Mesenchymal stem cell (in vitro differentiated cells and primary cell): ENCODE measurements at regions not wholly inside any gene's neighbourhood (a gene's known extent, or its start where the extent isn't known, plus 50 kb on each side); places are given as distances from the start of the nearest gene placed in this dataset.

ENCODE experiments used
- DNase-seq: peaks from one replicate; pipeline ENCODE4 v3.0.0-alpha.2; 2013
- H2AFZ ChIP-seq: one replicate; pipeline ENCODE4 v1.6.1; 2013; ENCODE audit warnings: low read depth, mild to moderate bottlenecking, control low read depth, inconsistent platforms, low read length, moderate library complexity
- H2AK5ac ChIP-seq: 2 replicates; pipeline ENCODE4 v1.6.1; 2013; ENCODE audit warnings: low read length, moderate library complexity, mild to moderate bottlenecking, inconsistent platforms; ENCODE audit not compliant: severe bottlenecking
- H2BK120ac ChIP-seq: one replicate; pipeline ENCODE4 v1.6.1; 2013; ENCODE audit warnings: low read depth, mild to moderate bottlenecking, inconsistent platforms, low read length, moderate library complexity
- H2BK12ac ChIP-seq, 2 experiments: one replicate each; pipeline ENCODE4 v1.6.1; 2013; ENCODE audit warnings: inconsistent platforms in 2 of 2, low read length in 2 of 2, mild to moderate bottlenecking in 2 of 2, moderate library complexity in 2 of 2, control low read depth in 1 of 2
- H2BK15ac ChIP-seq: one replicate; pipeline ENCODE4 v1.6.1; 2013; ENCODE audit warnings: mild to moderate bottlenecking, low read depth, inconsistent platforms; ENCODE audit not compliant: poor library complexity, severe bottlenecking
- H2BK5ac ChIP-seq: 2 replicates; pipeline ENCODE4 v1.6.1; 2013; ENCODE audit warnings: low read depth, mild to moderate bottlenecking, low read length, control low read depth, inconsistent platforms; ENCODE audit not compliant: poor library complexity, severe bottlenecking
- H3K14ac ChIP-seq, 2 experiments: one replicate each; pipeline ENCODE4 v1.6.1; 2013; ENCODE audit warnings: inconsistent platforms in 2 of 2, low read length in 2 of 2, control low read depth in 1 of 2, mild to moderate bottlenecking in 1 of 2, moderate library complexity in 1 of 2
- H3K18ac ChIP-seq, 2 experiments: one replicate each; pipeline ENCODE4 v1.6.1; 2013; ENCODE audit warnings: inconsistent platforms in 2 of 2, low read length in 2 of 2, control low read depth in 1 of 2, low read depth in 1 of 2, mild to moderate bottlenecking in 1 of 2
- H3K23ac ChIP-seq, 2 experiments: one replicate each; pipeline ENCODE4 v1.6.1; 2013; ENCODE audit warnings: inconsistent platforms in 2 of 2, low read length in 2 of 2, mild to moderate bottlenecking in 2 of 2, moderate library complexity in 2 of 2, control low read depth in 1 of 2
- H3K27ac ChIP-seq: 2 replicates; pipeline ENCODE4 v1.5.1; 2013; ENCODE audit warnings: mild to moderate bottlenecking, moderate library complexity, low read length, control low read depth, inconsistent platforms; ENCODE audit not compliant: poor library complexity, severe bottlenecking
- H3K27me3 ChIP-seq, 2 experiments: 2 replicates each; pipeline versions ENCODE4 v1.6.1 to v1.7.0; 2013; ENCODE audit warnings: low read length in 2 of 2, mild to moderate bottlenecking in 2 of 2, moderate library complexity in 2 of 2, control low read depth in 1 of 2, inconsistent platforms in 1 of 2; ENCODE audit not compliant: control insufficient read depth in 1 of 2, insufficient read depth in 1 of 2
- H3K36me3 ChIP-seq, 2 experiments: 2 replicates each; pipeline versions ENCODE4 v1.6.1 to v1.7.0; 2013; ENCODE audit warnings: low read length in 2 of 2, control low read depth in 1 of 2, inconsistent platforms in 1 of 2, low read depth in 1 of 2, mild to moderate bottlenecking in 1 of 2; ENCODE audit not compliant: insufficient read depth in 2 of 2, control insufficient read depth in 1 of 2
- H3K4ac ChIP-seq, 2 experiments: one replicate each; pipeline ENCODE4 v1.6.1; 2013; ENCODE audit warnings: inconsistent platforms in 2 of 2, low read length in 2 of 2, mild to moderate bottlenecking in 2 of 2, moderate library complexity in 2 of 2, control low read depth in 1 of 2, low read depth in 1 of 2
- H3K4me1 ChIP-seq: 2 replicates; pipeline ENCODE4 v1.6.1; 2013; ENCODE audit warnings: low read depth, low read length, control low read depth; ENCODE audit not compliant: control insufficient read depth, insufficient read depth
- H3K4me2 ChIP-seq: 2 replicates; pipeline ENCODE4 v1.6.1; 2013; ENCODE audit warnings: low read length, mild to moderate bottlenecking, inconsistent platforms; ENCODE audit not compliant: poor library complexity, severe bottlenecking
- H3K4me3 ChIP-seq, 2 experiments: 2 replicates each; pipeline versions ENCODE4 v1.5.1 to v1.7.0; 2013; ENCODE audit warnings: low read length in 2 of 2, mild to moderate bottlenecking in 2 of 2, control low read depth in 1 of 2, low read depth in 1 of 2; ENCODE audit not compliant: insufficient read depth in 1 of 2
- H3K79me1 ChIP-seq: replicated peaks from 2 replicates; pipeline ENCODE4 v1.6.1; 2013; ENCODE audit warnings: mild to moderate bottlenecking, control low read depth, low read length, inconsistent platforms; ENCODE audit not compliant: poor library complexity, severe bottlenecking
- H3K9ac ChIP-seq: 2 replicates; pipeline ENCODE4 v1.7.0; 2013; ENCODE audit warnings: mild to moderate bottlenecking, low read length, moderate library complexity
- H3K9me3 ChIP-seq: 2 replicates; pipeline ENCODE4 v1.7.0; 2013; ENCODE audit warnings: mild to moderate bottlenecking, low read length; ENCODE audit not compliant: control insufficient read depth
- H4K8ac ChIP-seq: one replicate; pipeline ENCODE4 v1.6.1; 2013; ENCODE audit warnings: inconsistent platforms, mild to moderate bottlenecking, low read length, moderate library complexity
- H4K91ac ChIP-seq: one replicate; pipeline ENCODE4 v1.6.1; 2013; ENCODE audit warnings: mild to moderate bottlenecking, low read length, inconsistent platforms
- WGBS: methylation state at CpG from one replicate; pipeline ENCODE4 v1.1.7; 2013; ENCODE audit warnings: mixed read lengths; 5-methylcytosine and 5-hydroxymethylcytosine counted together

DNA sequence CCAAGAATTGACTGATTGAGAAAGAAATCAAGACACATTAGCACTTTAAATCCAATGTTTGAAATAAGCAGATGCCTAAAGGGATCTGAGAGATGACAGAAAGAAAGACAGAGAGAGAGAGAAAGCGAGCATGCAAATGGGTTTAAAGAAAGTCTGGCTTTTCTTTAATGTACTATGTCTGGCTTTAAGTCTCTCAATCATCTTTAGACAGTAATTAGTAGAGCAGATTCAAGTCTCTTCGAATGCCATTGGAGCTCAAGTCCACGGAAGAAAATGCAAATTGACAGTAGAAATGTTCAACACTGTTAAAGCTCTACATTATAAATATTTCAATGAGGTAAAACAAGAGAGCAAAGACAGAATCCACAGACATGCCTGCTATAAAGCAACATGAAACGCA lies 1480.2 kb upstream of the CDH8 start:
- no peak overlapping the region for H3K4me2 ChIP-seq
- WGBS = 75% methylated on average over 1 of the region's 4 CpGs
- no peak overlapping the region for H3K27ac ChIP-seq
- no peak overlapping the region for H4K8ac ChIP-seq
- H3K14ac ChIP-seq = no peak overlapping the region
- H2AFZ ChIP-seq = no peak overlapping the region
- no peaks in the 10 kb centered on the region for H3K79me1 ChIP-seq
- H3K9me3 ChIP-seq = no peaks in the 10 kb centered on the region
- DNase-seq = no peak
- no peaks in the 10 kb centered on the region for H3K4me1 ChIP-seq
- no peak overlapping the region for H2AK5ac ChIP-seq
- H2BK15ac ChIP-seq = no peak overlapping the region
- H3K36me3 ChIP-seq = no peaks in the 10 kb centered on the region
- no peak overlapping the region for H4K91ac ChIP-seq
- no peak overlapping the region for H3K9ac ChIP-seq
- no peak overlapping the region for H3K4ac ChIP-seq
- H2BK12ac ChIP-seq = no peak overlapping the region
- no peak overlapping the region for H2BK120ac ChIP-seq
- no peaks in the 10 kb centered on the region for H3K27me3 ChIP-seq
- H2BK5ac ChIP-seq = no peak overlapping the region
- no peak overlapping the region for H3K18ac ChIP-seq
- no peak overlapping the region for H3K23ac ChIP-seq
- H3K4me3 ChIP-seq = no peak overlapping the region

DNA sequence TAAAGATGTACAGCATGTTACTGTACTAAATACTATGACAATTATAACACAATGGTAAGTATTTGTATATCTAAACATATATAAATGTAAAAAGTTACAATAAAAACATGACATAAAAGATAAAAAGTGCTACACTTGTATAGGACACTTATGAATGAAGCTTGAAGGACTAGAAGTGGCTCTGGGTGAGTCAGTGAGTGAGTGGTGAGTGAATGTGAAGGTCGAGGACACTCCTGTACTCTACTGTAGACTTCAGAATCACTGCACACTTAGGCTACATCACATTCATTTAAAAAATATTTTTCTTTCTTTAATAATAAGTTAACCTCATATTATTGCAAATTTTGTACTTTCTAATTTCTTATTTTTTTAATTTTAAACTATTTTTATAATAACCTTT lies 1476.7 kb upstream of the CDH8 start:
- Histone ChIP-seq H3K36me3 (no peaks in the 10 kb centered on the region), H3K4ac (no peak overlapping the region), H3K4me2 (no peak overlapping the region), H2AK5ac (no peak overlapping the region), H2BK15ac (no peak overlapping the region), H4K91ac (no peak overlapping the region), H3K9ac (no peak overlapping the region), H3K14ac (no peak overlapping the region), H2BK5ac (no peak overlapping the region), H3K79me1 (no peaks in the 10 kb centered on the region), H3K23ac (no peak overlapping the region), H3K4me3 (no peak overlapping the region), H4K8ac (no peak overlapping the region), H2AFZ (no peak overlapping the region), H2BK120ac (no peak overlapping the region), H2BK12ac (no peak overlapping the region), H3K18ac (no peak overlapping the region), H3K27ac (no peak overlapping the region), H3K9me3 (no peaks in the 10 kb centered on the region), H3K4me1 (no peaks in the 10 kb centered on the region), H3K27me3 (no peaks in the 10 kb centered on the region)
- no peak for DNase-seq
- WGBS = no CpG with 5 or more reads among the region's 1 CpG

DNA sequence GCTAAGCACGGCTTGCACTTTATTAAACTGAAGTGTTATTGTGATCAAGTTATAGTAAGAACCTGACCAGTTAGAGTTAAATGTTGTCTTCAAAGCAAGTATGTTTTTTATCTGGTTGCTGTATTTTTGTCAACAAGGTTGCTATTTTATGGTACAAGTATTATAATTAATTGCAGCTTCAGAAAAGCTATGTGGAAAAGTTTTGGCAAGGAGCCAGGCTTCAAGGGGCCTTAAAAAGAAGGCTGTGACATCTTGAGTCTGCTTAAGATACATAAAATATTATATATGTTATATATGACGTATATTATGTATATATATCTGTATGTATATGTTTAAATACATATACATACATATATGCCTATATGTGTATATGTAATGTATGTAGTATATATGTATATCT lies 1461.2 kb upstream of the CDH8 start:
- Histone ChIP-seq H4K8ac (no peak overlapping the region), H3K4me2 (no peak overlapping the region), H2BK5ac (no peak overlapping the region), H3K14ac (no peak overlapping the region), H3K4me1 (no peaks in the 10 kb centered on the region), H2BK15ac (no peak overlapping the region), H2BK120ac (no peak overlapping the region), H3K4ac (no peak overlapping the region), H3K9ac (no peak overlapping the region), H3K36me3 (no peaks in the 10 kb centered on the region), H2BK12ac (no peak overlapping the region), H3K18ac (no peak overlapping the region), H3K4me3 (no peak overlapping the region), H3K27ac (no peak overlapping the region), H3K23ac (no peak overlapping the region), H4K91ac (no peak overlapping the region), H3K27me3 (no peaks in the 10 kb centered on the region), H2AFZ (no peak overlapping the region), H3K9me3 (no peaks in the 10 kb centered on the region), H2AK5ac (no peak overlapping the region), H3K79me1 (no peaks in the 10 kb centered on the region)
- DNase-seq = no peak
- 95% methylated on average over 1 of the region's 2 CpGs for WGBS

DNA sequence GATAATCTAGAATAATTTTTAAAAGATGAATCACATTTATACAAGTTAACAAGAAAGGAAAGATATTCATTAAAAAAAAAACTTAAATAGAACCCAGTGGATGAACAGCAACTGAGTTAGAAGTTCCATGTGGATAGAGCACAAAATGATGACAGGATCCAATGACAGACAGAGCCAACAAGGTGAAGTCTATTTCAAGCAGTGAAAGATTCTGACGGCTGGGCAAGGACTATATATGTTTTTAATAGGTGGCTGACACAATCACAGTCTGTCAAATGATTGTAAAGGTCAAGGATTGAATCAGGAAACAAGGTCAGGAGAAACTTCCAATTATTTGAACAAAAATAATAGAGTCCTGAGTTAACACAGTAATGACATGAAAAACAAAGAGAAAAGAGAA lies 1460.0 kb upstream of the CDH8 start:
- Histone ChIP-seq H2AFZ (no peak overlapping the region), H3K27me3 (no peaks in the 10 kb centered on the region), H3K4me3 (no peak overlapping the region), H2AK5ac (no peak overlapping the region), H3K27ac (no peak overlapping the region), H4K8ac (no peak overlapping the region), H3K9ac (no peak overlapping the region), H3K79me1 (no peaks in the 10 kb centered on the region), H3K14ac (no peak overlapping the region), H2BK15ac (no peak overlapping the region), H3K9me3 (no peaks in the 10 kb centered on the region), H3K23ac (no peak overlapping the region), H2BK120ac (no peak overlapping the region), H3K4me1 (no peaks in the 10 kb centered on the region), H4K91ac (no peak overlapping the region), H2BK12ac (no peak overlapping the region), H3K36me3 (no peaks in the 10 kb centered on the region), H3K4ac (no peak overlapping the region), H2BK5ac (no peak overlapping the region), H3K18ac (no peak overlapping the region), H3K4me2 (no peak overlapping the region)
- WGBS = 82% methylated on average over 1 of the region's 1 CpG
- DNase-seq = no peak
